ENCODE measurements at regions not wholly inside any gene's neighbourhood (a gene's known extent, or its start where the extent isn't known, plus 50 kb on each side); places are given as distances from the start of the nearest gene placed in this dataset.

- DNase-seq (ENCODE audit: low read depth, low spot score), result no peak
Observed at GRCh38 chr9:71183251-71183650, 61.8 kb upstream of the TRPM3 start.

- DNase-seq (ENCODE audit: low read depth, low spot score), result no peak
Observed at GRCh38 chr9:71179183-71179582, 57.8 kb upstream of the TRPM3 start.

GRCh38 chr9:71177901-71178300 lies 56.5 kb upstream of the TRPM3 start:
- no peak for DNase-seq (ENCODE audit: low read depth, low spot score)

- no peak for DNase-seq (ENCODE audit: low read depth, low spot score)
Observed at GRCh38 chr9:71171517-71171916, 50.1 kb upstream of the TRPM3 start.
